B cell (primary cell): ENCODE measurements at regions not wholly inside any gene's neighbourhood (a gene's known extent, or its start where the extent isn't known, plus 50 kb on each side); places are given as distances from the start of the nearest gene placed in this dataset.

ENCODE experiments used
- ATAC-seq: fragments of 200-7000 bp; cut with Tn5 transposase; one replicate; pipeline ENCODE4 v1.10.0; 2021; ENCODE audit warnings: low read depth, mild to moderate bottlenecking, moderate number of reproducible peaks, moderate library complexity
- CTCF ChIA-PET: fragments of 350-600 bp; sonication (Branson Sonifier 250); formaldehyde crosslinking; loops from one replicate; lab custom pipeline; 2021; ENCODE audit warnings: antibody characterized with exemption, inconsistent platforms; lab: Charles Lee
- POLR2A ChIA-PET: fragments of 350-600 bp; sonication (Branson Sonifier 250); formaldehyde crosslinking; loops from one replicate; lab custom pipeline; 2021; ENCODE audit warnings: antibody characterized with exemption; lab: Charles Lee
- DNase-seq: peaks from one replicate; pipeline ENCODE4 v3.0.0; 2013
- H2AFZ ChIP-seq: 2 replicates; pipeline ENCODE4 v1.6.1; 2012; ENCODE audit warnings: mild to moderate bottlenecking, low read depth, low read length; ENCODE audit not compliant: insufficient read depth, poor library complexity, severe bottlenecking
- H3K27ac ChIP-seq, 2 donors: 1 replicate in 1 of 2; 2 replicates in 1 of 2; pipeline ENCODE4 v1.5.1; 2012 to 2013; ENCODE audit warnings: low read length in 2 of 2, mild to moderate bottlenecking in 2 of 2, moderate library complexity in 1 of 2
- H3K27me3 ChIP-seq, 4 experiments: fragments of 200-600 bp in 1 of 4; sonication (generic) in 1 of 4; replicated peaks in 1 of 4; 1 replicate in 2 of 4; 2 replicates in 2 of 4; pipeline versions ENCODE4 v1.6.1 to v1.7.0; 2013 to 2016; ENCODE audit warnings: low read length in 3 of 4, mild to moderate bottlenecking in 2 of 4, mixed read lengths in 1 of 4, moderate library complexity in 1 of 4; ENCODE audit not compliant: insufficient read depth in 4 of 4, control insufficient read depth in 3 of 4; ENCODE audit errors: control extremely low read depth in 1 of 4
- H3K36me3 ChIP-seq, 2 experiments: replicated peaks in 1 of 2; 1 replicate in 1 of 2; 2 replicates in 1 of 2; pipeline versions ENCODE4 v1.6.1 to v1.7.1; 2013; ENCODE audit warnings: low read length in 1 of 2; ENCODE audit not compliant: insufficient read depth in 2 of 2, control insufficient read depth in 1 of 2; ENCODE audit errors: control extremely low read depth in 1 of 2, extremely low read depth in 1 of 2
- H3K4me1 ChIP-seq, 2 donors: fragments of 200-600 bp in 1 of 2; sonication (generic) in 1 of 2; 1 replicate in 1 of 2; 2 replicates in 1 of 2; pipeline versions ENCODE4 v1.5.1 to v1.6.1; 2013 to 2017; ENCODE audit warnings: low read length in 2 of 2; ENCODE audit not compliant: control insufficient read depth in 2 of 2, insufficient read depth in 2 of 2
- H3K4me2 ChIP-seq: replicated peaks from 2 replicates; pipeline ENCODE3; 2012; ENCODE audit warnings: mild to moderate bottlenecking, low read depth, low read length; ENCODE audit not compliant: poor library complexity, severe bottlenecking
- H3K4me3 ChIP-seq, 5 experiments: fragments of 200-600 bp in 1 of 5; sonication (generic) in 1 of 5; 1 replicate in 3 of 5; 2 replicates in 2 of 5; pipeline versions ENCODE4 v1.5.1 to v1.7.0; 2011 to 2016; ENCODE audit warnings: low read length in 4 of 5, mild to moderate bottlenecking in 4 of 5, low read depth in 2 of 5, control low read depth in 1 of 5, moderate library complexity in 1 of 5; ENCODE audit not compliant: insufficient read depth in 1 of 5; ENCODE audit errors: control extremely low read depth in 1 of 5, extremely low read depth in 1 of 5
- H3K79me2 ChIP-seq: fragments of 200-600 bp; sonication (generic); one replicate; pipeline ENCODE4 v1.6.0; 2016; ENCODE audit warnings: low read length; ENCODE audit not compliant: control insufficient read depth, insufficient read depth
- H3K9ac ChIP-seq: fragments of 200-600 bp; sonication (generic); 2 replicates; pipeline ENCODE4 v1.6.1; 2017; ENCODE audit warnings: mild to moderate bottlenecking, low read length, moderate library complexity
- H3K9me3 ChIP-seq, 3 donors: one replicate each; pipeline versions ENCODE4 v1.6.1 to v1.7.1; 2013; ENCODE audit warnings: low read length in 2 of 3; ENCODE audit not compliant: control insufficient read depth in 2 of 3, insufficient read depth in 1 of 3; ENCODE audit errors: control extremely low read depth in 1 of 3
- H4K20me1 ChIP-seq: 2 replicates; pipeline ENCODE4 v1.6.0; 2012; ENCODE audit warnings: mild to moderate bottlenecking, low read length; ENCODE audit not compliant: insufficient read depth, control insufficient read depth, poor library complexity, severe bottlenecking
- H3K27ac Mint-ChIP-seq: one replicate; pipeline ENCODE4 v1.8.0; 2021; ENCODE audit warnings: mixed read lengths
- H3K27me3 Mint-ChIP-seq: one replicate; pipeline ENCODE4 v1.8.0; 2021; ENCODE audit warnings: mixed read lengths
- H3K4me1 Mint-ChIP-seq: one replicate; pipeline ENCODE4 v1.8.0; 2021; ENCODE audit warnings: mixed read lengths
- H3K4me3 Mint-ChIP-seq: one replicate; pipeline ENCODE4 v1.8.0; 2021; ENCODE audit warnings: mixed read lengths
- H3K9me3 Mint-ChIP-seq: one replicate; pipeline ENCODE4 v1.8.0; 2022; ENCODE audit warnings: mixed read lengths; ENCODE audit not compliant: insufficient read depth
- EZH2 ChIP-seq: IDR thresholded peaks from 2 replicates; pipeline ENCODE4 v1.6.1; 2012; ENCODE audit warnings: borderline replicate concordance, low read depth, mild to moderate bottlenecking, moderate library complexity, low read length; ENCODE audit not compliant: insufficient read depth, poor library complexity, severe bottlenecking
- WGBS: methylation state at CpG from one replicate; pipeline ENCODE4 v1.1.5; 2013; ENCODE audit warnings: missing lambda C conversion rate; ENCODE audit not compliant: insufficient coverage; 5-methylcytosine and 5-hydroxymethylcytosine counted together
- intact Hi-C: fragments of 100-400 bp; cut with micrococcal nuclease; formaldehyde crosslinking; loops from one replicate; pipeline ENCODE4 v1.10.0; 2022
- TF ChIP-seq, protein P1 (sequence below): fragments of 200-600 bp; IDR thresholded peaks from one replicate; pipeline ENCODE4 v1.8.0; 2022; ENCODE audit warnings: antibody characterized with exemption, mild to moderate bottlenecking

DNA sequence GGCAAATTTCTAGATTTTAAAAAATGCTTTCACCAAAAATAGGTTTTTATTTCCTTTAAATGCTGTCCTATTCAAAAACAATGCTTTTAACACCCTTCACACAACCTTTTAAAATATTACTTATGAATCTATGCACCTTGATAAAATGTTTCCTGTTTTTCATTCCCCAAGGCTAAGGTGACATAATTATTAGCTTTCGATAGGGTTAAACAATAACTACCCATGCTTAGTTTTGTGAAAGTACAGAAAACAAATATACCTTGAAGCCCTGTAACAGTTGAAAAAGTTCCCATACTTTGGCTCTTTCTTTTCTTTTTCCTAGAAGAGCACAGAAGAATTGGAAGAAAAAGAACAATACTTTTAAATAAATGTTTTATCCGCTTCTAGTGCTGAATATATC is 54.9 kb upstream of the ITPRID2 start:
- WGBS: no CpG with 5 or more reads among the region's 2 CpGs
- no peak overlapping the region for H3K4me3 Mint-ChIP-seq
- no peak overlapping the region for H3K27ac ChIP-seq
- DNase-seq (no peak), ATAC-seq (no peak)
- ChIA-PET POLR2A (no interaction called here), CTCF (no interaction called here)
- H3K79me2 ChIP-seq: no peaks in the 10 kb centered on the region
- H4K20me1 ChIP-seq: no peaks in the 10 kb centered on the region
- TF ChIP-seq EZH2: no peak
- TF ChIP-seq, protein P1, sequence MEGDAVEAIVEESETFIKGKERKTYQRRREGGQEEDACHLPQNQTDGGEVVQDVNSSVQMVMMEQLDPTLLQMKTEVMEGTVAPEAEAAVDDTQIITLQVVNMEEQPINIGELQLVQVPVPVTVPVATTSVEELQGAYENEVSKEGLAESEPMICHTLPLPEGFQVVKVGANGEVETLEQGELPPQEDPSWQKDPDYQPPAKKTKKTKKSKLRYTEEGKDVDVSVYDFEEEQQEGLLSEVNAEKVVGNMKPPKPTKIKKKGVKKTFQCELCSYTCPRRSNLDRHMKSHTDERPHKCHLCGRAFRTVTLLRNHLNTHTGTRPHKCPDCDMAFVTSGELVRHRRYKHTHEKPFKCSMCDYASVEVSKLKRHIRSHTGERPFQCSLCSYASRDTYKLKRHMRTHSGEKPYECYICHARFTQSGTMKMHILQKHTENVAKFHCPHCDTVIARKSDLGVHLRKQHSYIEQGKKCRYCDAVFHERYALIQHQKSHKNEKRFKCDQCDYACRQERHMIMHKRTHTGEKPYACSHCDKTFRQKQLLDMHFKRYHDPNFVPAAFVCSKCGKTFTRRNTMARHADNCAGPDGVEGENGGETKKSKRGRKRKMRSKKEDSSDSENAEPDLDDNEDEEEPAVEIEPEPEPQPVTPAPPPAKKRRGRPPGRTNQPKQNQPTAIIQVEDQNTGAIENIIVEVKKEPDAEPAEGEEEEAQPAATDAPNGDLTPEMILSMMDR: no peak
- H3K9me3 Mint-ChIP-seq: no peaks in the 10 kb centered on the region
- H3K9me3 ChIP-seq: peaks cover 0 to 1% (median 0%) of the 10 kb centered on the region in 3 donors
- no peak overlapping the region for H3K27ac Mint-ChIP-seq
- H3K27me3 Mint-ChIP-seq: peaks cover 19% of the 10 kb centered on the region
- H3K4me1 ChIP-seq: no peaks in the 10 kb centered on the region
- H3K4me2 ChIP-seq: no peak overlapping the region
- intact Hi-C loops: no loop called here
- H3K36me3 ChIP-seq: no peaks in the 10 kb centered on the region
- H3K4me3 ChIP-seq: no peak overlapping the region
- H3K4me1 Mint-ChIP-seq: no peaks in the 10 kb centered on the region
- no peak overlapping the region for H2AFZ ChIP-seq
- no peak overlapping the region for H3K9ac ChIP-seq
- H3K27me3 ChIP-seq: no peaks in the 10 kb centered on the region

DNA sequence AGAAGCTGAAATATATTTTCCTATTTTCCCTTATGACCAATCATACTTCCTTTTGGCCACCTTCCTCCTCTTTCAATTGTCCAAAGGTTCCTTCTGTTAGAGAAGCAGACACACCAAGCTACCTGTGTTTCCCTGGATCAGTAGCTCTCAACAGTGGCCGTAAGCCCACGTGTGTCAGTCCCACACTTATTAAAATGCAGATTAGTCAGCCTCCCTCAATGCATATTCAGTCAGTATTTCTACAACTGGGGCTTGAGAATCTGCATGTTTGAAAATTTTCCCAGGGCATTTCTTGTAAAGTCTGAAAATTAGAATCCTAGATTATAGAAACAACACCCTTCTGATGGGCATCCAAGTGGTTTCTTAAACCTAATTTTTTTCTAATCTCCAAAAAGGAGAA is 54.0 kb upstream of the ITPRID2 start:
- intact Hi-C loops: no loop called here
- WGBS: no CpG with 5 or more reads among the region's 2 CpGs
- Histone ChIP-seq H3K4me1 (no peaks in the 10 kb centered on the region), H4K20me1 (no peaks in the 10 kb centered on the region), H3K4me2 (no peak overlapping the region), H3K27me3 (no peaks in the 10 kb centered on the region), H3K79me2 (no peaks in the 10 kb centered on the region), H3K9me3 (peaks cover 0 to 1% (median 0%) of the 10 kb centered on the region in 3 donors), H3K4me3 (no peak overlapping the region), H3K9ac (no peak overlapping the region), H3K27ac (no peak overlapping the region), H2AFZ (no peak overlapping the region), H3K36me3 (no peaks in the 10 kb centered on the region)
- ChIA-PET POLR2A (no interaction called here), CTCF (no interaction called here)
- DNase-seq (no peak), ATAC-seq (no peak)
- H3K4me1 Mint-ChIP-seq: no peaks in the 10 kb centered on the region
- TF ChIP-seq, protein P1: no peak
- TF ChIP-seq EZH2: no peak
- peaks cover 19% of the 10 kb centered on the region for H3K27me3 Mint-ChIP-seq
- no peak overlapping the region for H3K27ac Mint-ChIP-seq
- no peaks in the 10 kb centered on the region for H3K9me3 Mint-ChIP-seq
- H3K4me3 Mint-ChIP-seq: no peak overlapping the region
